C4-2B (cell line): ENCODE measurements at regions not wholly inside any gene's neighbourhood (a gene's known extent, or its start where the extent isn't known, plus 50 kb on each side); places are given as distances from the start of the nearest gene placed in this dataset.
"Not testable (repeated sequence)": the region's sequence is repeated elsewhere in the genome, so short reads cannot be mapped to it uniquely, and the experiment has no call there.

Experiments
- CTCF ChIP-seq: fragments of 450-650 bp; conservative IDR thresholded peaks from 2 replicates; pipeline ENCODE4 v1.5.1; 2017; ENCODE audit warnings: mild to moderate bottlenecking
- ZFX ChIP-seq: fragments of 450-650 bp; IDR thresholded peaks from 2 replicates; pipeline ENCODE4 v1.6.1; 2017

DNA sequence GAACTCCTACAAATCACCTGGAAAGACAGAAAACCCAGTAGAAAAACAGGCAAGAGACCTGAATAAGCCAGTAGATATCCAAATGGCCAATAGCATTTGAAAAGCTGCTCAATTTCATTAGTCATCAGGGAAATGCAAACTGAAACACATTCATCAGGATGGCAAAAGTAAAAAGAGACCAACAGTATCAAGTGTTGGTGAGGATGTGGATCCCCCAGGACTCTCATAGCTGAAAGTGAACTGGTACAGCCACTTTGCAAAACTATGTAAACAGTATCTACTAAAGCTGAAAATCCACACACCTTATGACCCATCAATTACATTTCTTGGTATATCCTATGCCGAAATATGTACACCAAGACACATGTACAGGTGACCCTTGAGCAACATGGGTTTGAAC lies 180.4 kb upstream of the IRF2BP2 start:
- not testable (repeated sequence) for TF ChIP-seq CTCF, ZFX
